ENCODE measurements at regions not wholly inside any gene's neighbourhood (a gene's known extent, or its start where the extent isn't known, plus 50 kb on each side); places are given as distances from the start of the nearest gene placed in this dataset.

GRCh38 chr2:20523799-20524187, 76.9 kb downstream of the RHOB start:
- no peak for DNase-seq

DNA sequence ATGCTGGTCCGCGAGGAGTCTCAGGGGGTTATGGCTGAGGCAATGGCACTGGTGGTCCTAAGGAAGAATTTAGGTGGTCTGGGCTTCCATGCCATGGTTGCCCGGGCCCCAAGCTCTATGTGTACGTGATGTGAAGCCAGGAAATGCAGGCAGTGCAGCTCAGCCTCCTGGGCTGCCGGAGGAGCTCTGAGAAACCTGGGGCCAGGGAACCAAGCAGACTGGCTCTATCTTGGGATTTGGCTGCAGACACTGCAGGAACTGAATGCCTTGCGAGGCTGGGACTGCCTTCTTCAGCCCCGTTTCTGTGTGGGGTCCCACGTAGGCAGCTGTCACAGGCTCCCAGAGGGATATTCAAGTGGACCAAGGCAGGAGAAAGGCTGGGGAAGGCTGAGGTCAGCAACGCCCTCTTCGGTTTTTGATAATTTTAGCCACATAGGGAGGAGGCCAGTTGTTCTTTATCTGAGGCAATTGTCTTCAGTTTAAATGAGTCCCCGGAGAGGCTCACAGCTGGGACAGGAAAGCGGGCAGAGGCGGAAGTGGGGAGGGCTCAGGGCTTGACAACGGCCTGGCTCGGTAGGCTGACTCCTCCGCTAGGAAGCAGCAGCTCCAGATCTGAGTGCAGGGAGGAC, 77.7 kb downstream of the RHOB start:
- DNase-seq = no peak

GRCh38 chr2:20525041-20526035, 78.5 kb downstream of the RHOB start:
- DNase-seq = no peak

- no peak for DNase-seq
Measured at GRCh38 chr2:20526160-20526559, 79.3 kb downstream of the RHOB start.

GRCh38 chr2:20526708-20527107, 79.8 kb downstream of the RHOB start:
- DNase-seq = no peak

- no peak for DNase-seq
Measured at GRCh38 chr2:20528713-20529112, 81.8 kb downstream of the RHOB start.

GRCh38 chr2:20530520-20530919, 83.6 kb downstream of the RHOB start:
- DNase-seq = no peak

- DNase-seq = no peak
Measured at GRCh38 chr2:20531633-20532262, 84.9 kb downstream of the RHOB start.

DNA sequence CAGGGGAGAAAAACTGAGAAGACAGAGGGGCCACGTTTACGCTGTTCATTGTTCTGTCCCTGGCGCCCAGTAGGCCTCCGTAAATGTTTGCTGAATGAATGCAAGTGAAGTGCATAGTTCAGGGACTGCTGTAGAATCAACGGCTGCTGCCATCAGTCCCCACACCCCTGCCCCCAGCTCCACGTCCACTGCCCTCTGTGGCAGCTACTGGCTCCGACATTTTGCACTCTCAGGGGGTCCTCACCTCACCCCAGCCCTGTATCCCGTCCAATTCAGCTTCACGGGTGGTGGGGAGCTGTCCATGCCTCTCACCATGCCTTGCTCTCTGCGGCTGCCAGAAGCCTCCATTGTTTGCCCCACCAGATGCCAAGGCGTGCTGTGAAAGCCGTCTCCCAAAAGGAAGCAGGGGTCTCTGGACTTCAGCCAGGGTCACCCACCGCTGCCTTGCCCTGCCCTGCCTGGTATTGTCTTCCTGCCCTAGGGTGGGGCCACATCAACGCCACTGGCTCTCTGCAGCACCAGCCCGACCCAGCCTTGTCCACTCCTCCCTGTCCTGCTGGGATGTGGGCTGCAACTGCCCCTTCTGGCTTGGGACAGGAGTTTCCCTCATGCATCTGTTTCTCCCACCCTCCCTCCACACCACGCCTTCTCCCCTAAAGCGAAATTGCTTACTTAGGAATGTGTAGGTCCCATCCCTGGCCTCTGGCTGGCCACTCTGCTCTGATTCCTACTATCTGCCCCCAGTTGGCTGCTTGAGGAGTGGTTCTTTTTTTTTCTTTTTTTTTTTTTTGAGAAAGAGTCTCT, 86.0 kb downstream of the RHOB start:
- DNase-seq = no peak

DNA sequence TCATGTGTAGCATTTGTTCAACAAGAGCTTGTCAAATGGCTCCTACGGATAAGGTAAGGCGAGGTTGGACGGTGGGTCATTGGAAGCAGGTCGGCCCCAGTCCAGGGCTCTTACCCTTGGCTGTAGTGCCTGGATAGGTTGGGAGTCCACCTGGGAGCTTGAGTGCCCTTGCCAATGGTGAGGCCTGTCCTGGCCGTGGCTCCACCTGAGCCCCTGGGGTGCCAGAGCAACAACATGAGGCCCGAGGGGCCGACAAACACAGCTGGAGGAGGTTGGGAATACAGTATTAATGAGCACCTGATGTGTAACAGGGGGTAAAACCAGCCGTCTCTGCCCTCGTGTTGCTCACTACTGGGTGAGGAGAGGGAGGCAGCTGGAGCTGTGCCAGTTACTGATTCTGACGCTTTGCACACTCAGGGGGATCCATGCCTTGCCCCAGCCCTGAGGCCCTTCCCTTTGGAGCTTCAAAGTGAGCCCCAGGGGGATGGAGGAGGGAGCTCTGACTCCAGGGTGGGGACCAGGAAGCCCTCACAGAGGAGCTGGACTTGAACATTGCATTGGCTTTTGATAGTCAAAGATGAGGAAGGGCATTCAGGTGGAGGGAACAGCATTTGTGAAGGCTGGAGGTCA, 87.2 kb downstream of the RHOB start:
- no peak for DNase-seq

DNA sequence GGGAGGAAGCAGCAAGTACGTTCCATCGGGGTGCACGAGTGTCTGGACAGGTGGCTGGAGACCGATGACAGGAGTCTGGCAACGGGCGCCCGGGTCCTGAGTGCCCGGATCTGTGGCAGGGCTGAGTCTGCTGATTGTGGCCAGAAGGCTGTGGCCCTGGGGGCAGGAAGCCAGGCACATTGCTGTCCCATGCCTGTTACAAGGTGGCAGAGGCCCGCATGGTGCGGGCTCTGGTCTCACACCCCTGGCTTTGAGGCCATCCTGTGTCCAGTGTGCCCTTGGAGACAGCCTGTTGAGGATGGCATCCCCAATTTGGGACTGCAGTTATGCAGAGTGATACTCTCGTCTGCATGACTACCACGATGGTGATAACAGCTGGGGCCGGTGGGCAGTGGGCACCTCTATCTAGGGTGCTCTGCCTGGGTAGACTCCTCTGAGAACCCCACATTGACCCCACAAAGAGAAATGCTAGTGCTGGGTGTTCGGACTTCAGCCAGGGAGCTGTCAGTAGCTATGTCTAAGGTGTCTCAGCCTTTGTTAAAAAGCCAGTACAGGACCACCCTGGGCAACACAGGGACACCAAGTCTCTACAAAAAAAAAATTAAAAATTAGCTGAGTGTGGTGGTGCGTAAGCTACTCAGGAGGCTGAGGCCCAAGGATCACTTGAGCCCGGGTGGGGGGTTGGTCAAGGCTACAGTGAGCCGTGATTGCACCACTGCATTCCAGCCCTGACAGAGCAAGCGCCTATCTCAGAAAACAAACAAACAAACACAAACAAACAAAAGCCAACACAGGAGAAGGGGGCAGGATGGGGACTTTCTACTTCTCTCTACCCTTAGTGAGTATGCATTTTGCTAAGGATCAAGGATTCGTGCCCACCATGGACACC, 88.3 kb downstream of the RHOB start:
- DNase-seq = no peak

- DNase-seq = no peak
Measured at GRCh38 chr2:20536619-20537422, 89.9 kb downstream of the RHOB start.

DNA sequence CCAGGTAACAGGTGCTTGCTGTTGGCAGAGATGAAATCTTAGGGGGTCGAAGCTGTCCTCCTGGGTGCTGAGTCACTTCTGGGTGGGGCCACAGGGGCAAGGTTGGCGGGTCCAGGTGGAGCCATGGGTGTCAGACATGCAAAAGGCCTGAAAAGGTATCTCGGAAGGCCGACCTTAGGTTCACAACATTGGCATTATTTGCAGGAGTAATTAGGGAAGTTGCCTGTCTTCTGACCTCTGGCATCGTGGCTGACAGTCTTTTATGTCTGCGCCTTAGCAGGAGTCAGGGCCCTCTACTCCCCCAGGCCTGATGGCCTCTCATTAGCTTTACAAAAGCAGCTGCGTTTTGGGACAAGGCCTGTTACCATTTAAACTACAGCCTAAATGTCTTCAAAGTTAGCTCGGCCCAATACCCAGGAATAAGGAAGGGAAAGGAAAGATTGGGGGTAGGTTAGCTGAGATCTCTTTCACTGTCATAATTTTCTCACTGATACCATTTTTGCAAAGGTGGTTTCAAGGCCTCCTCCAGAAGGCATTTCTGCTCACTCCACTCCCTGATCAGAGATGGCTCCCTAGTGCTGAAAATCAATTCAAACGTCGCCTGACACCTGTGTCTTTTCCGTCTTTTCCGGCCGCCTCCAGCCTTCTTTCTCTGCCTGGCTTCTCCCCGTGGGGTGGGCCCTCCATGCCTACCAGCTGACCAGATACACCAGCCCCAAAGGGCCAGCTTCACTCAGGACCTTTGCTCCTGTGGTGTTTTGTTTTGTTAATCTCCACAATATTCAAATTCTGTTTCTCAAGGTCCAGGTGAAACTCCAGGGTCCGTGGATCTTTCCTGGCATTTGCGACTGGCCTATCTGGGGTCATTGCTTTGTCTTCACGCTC, 90.8 kb downstream of the RHOB start:
- no peak for DNase-seq

DNA sequence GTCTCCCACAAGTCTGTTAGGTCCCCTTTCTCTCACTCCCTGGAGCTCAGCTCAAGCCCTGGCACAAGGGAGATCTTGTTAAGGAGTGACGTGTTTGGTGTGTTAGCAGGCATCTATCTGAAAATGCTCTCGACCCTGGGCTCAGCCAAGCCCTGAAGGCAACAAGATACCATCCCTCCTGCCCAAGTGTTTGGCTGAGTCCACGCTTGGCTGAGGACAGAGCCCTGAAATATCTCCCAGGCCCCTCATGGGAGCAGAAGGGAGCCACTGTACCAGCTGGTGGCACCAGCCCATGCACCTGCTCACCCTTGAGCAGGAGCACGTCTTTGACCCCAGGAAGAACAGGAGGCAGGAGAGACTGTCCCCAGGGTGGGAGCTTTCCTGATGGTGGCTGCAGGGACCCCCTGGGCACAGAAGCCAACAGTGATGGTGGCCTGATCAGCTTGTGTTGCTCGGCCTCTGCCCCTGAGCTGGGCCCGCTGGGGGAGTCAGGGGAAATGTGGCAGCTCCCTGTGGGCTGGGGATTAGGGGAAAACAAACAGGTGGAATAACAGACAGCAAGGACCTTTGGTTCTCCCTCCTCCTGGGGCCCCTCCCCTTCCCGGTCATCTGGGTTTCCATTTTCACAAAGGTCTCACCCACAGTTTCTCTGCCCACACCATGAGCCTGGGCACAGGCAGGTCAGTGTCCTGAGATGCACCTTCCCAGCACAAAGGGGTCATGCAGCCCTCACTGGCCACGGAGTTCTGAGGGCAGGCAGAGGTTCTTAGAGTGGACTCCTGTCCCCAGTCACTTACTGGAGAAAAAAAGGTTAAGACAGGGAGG, 91.6 kb downstream of the RHOB start:
- no peak for DNase-seq

GRCh38 chr2:20539133-20539719, 92.4 kb downstream of the RHOB start:
- DNase-seq = peak; percentile 33

DNA sequence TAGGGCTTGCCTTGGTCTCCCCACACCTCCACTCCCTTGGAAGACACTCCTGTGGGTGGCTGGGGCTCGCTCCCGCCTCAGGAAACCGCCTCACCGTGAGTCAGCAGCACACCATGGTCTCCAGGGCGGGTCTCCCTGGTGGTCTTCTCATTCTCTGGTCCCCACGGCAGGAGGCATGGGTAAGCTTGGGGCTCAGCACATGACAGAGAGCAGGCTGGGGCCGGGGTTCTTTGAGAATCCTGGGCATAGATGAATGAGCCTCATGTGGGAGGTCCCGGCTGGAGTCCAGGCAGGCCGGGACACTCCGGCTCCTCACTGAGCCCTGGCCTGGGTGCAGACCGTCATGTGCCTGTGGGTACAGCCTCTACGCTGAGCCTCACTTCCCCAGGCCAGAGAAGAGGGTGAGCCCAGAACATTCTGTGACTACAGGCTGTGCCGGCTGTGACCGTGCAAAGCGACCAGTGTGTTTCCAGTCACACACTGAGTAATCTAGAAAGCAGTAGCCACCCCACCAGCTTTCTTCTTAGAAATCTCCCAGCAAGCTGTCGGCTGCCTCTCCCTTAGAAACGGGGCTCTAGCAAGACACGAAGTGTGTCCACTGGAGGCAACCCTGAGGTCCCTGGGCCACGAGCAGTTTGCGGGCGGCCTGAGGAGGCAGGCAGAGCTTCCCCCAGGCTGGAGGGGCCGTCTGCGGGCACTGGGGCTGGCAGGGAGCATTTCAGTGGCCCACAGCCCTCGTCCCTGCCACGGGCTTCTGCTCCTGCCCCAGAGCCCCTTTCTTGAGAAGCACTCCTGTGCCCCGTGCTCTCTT, 93.1 kb downstream of the RHOB start:
- no peak for DNase-seq
